DND-41 (cell line): ENCODE measurements at regions not wholly inside any gene's neighbourhood (a gene's known extent, or its start where the extent isn't known, plus 50 kb on each side); places are given as distances from the start of the nearest gene placed in this dataset.

Experiments used
- EZH2 ChIP-seq: IDR thresholded peaks from 3 replicates; pipeline ENCODE4 v1.6.1; 2012; ENCODE audit warnings: borderline replicate concordance, low read depth, mild to moderate bottlenecking, moderate library complexity, low read length, inconsistent platforms; ENCODE audit not compliant: severe bottlenecking
- TF ChIP-seq, protein P1 (sequence below): IDR thresholded peaks from 2 replicates; pipeline ENCODE4 v1.5.1; 2012; ENCODE audit warnings: borderline replicate concordance, low read length, moderate library complexity, mild to moderate bottlenecking; ENCODE audit not compliant: poor library complexity, severe bottlenecking; ENCODE audit errors: extremely low read depth

DNA sequence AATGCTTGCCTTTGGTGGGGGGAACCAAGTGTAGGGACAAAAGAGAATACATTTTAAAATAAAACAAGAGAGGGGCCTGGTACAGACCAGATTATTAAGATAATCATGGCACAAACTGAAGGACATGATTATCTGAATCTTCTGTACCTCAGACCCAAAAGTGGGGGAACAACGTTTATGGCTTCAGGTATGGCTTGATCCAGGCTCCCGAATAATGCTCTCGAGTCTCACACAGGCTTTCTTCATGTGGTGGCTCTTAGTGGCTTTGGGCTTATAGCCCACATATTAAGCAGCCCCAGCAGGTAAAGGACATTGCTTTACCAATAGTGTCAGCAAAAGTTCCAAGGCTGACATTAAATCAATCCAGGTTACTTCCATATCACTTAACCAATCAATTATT, 106.8 kb upstream of the FOXK1 start:
- TF ChIP-seq, protein P1, sequence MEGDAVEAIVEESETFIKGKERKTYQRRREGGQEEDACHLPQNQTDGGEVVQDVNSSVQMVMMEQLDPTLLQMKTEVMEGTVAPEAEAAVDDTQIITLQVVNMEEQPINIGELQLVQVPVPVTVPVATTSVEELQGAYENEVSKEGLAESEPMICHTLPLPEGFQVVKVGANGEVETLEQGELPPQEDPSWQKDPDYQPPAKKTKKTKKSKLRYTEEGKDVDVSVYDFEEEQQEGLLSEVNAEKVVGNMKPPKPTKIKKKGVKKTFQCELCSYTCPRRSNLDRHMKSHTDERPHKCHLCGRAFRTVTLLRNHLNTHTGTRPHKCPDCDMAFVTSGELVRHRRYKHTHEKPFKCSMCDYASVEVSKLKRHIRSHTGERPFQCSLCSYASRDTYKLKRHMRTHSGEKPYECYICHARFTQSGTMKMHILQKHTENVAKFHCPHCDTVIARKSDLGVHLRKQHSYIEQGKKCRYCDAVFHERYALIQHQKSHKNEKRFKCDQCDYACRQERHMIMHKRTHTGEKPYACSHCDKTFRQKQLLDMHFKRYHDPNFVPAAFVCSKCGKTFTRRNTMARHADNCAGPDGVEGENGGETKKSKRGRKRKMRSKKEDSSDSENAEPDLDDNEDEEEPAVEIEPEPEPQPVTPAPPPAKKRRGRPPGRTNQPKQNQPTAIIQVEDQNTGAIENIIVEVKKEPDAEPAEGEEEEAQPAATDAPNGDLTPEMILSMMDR, result no peak
- TF ChIP-seq EZH2, result no peak
